ENCODE measurements at regions not wholly inside any gene's neighbourhood (a gene's known extent, or its start where the extent isn't known, plus 50 kb on each side); places are given as distances from the start of the nearest gene placed in this dataset.
A peak's percentile ranks its signal among the peaks of the same experiment; 100 is the strongest.

GRCh38 chr9:105911104-105911911 is 217.0 kb downstream of the TMEM38B start:
- POLR2A ChIA-PET, result no interaction called here
- Mint-ChIP-seq H3K9me3 (peaks cover 21% of the 10 kb centered on the region), H3K36me3 (peaks cover 12% of the 10 kb centered on the region; the same call in 1 of the 2 replicates), H3K27ac (peak overlapping the region; percentile 99), H3K27me3 (ENCODE audit: low read depth) (no peaks in the 10 kb centered on the region; the same call in 1 of the 2 replicates), H3K4me3 (peak overlapping the region; percentile 45; the same call in 1 of the 2 replicates), H3K4me1 (peaks cover 66% of the 10 kb centered on the region)
- DNase-seq (ENCODE audit: low spot score), result no peak
- CTCF ChIA-PET, result interaction anchor here (0.7 to 1.0 kb wide), 2 partner anchors 30 to 373 kb away, joined by 3 to 4 read pairs; no protein-coding TSS in a partner anchor
- peak; percentile 86 for ATAC-seq
- TF ChIP-seq MAX (CRISPR knock-in tag; IDR thresholded peaks at IDR 0.05), result no peak
- peak; percentile 99 for TF ChIP-seq TEAD1 (CRISPR knock-in tag; IDR thresholded peaks at IDR 0.05)
- no peak for TF ChIP-seq ZNF671 (CRISPR knock-in tag; IDR thresholded peaks at IDR 0.05)
- peak; percentile 88; the same call in 1 of the 2 replicates for TF ChIP-seq TEAD4 (CRISPR knock-in tag; IDR thresholded peaks at IDR 0.05)
- no peak for TF ChIP-seq GRHL2 (CRISPR knock-in tag; IDR thresholded peaks at IDR 0.05; ENCODE audit: insufficient replicate concordance, severe bottlenecking)
- peak; percentile 55; the same call in 1 of the 2 replicates for TF ChIP-seq ZNF423 (CRISPR knock-in tag; IDR thresholded peaks at IDR 0.05)
- no peak for TF ChIP-seq NFE2L1 (CRISPR knock-in tag; IDR thresholded peaks at IDR 0.05)
- TF ChIP-seq USF1 (CRISPR knock-in tag; IDR thresholded peaks at IDR 0.05), result no peak
- TF ChIP-seq ZNF317 (CRISPR knock-in tag; IDR thresholded peaks at IDR 0.05; ENCODE audit: borderline replicate concordance, low read depth), result no peak
- no peak for TF ChIP-seq ZSCAN18 (CRISPR knock-in tag; IDR thresholded peaks at IDR 0.05)
- TF ChIP-seq ERG (CRISPR knock-in tag; IDR thresholded peaks at IDR 0.05), result no peak
- no peak for TF ChIP-seq ZMAT4 (CRISPR knock-in tag; IDR thresholded peaks at IDR 0.05)
- no peak for TF ChIP-seq SMAD3 (CRISPR knock-in tag; IDR thresholded peaks at IDR 0.05; ENCODE audit: borderline replicate concordance)
- TF ChIP-seq PREB (CRISPR knock-in tag; IDR thresholded peaks at IDR 0.05; ENCODE audit: borderline replicate concordance), result no peak
- TF ChIP-seq FOXK1 (CRISPR knock-in tag; IDR thresholded peaks at IDR 0.05), result no peak
- TF ChIP-seq STAT6 (CRISPR knock-in tag; conservative IDR thresholded peaks at IDR 0.05; ENCODE audit: low read depth), result no peak
- TF ChIP-seq NFYB (CRISPR knock-in tag; conservative IDR thresholded peaks at IDR 0.05; ENCODE audit: low read depth), result no peak
- no peak for TF ChIP-seq ESRRA (CRISPR knock-in tag; IDR thresholded peaks at IDR 0.05; ENCODE audit: borderline replicate concordance)
- no peak for TF ChIP-seq SMAD4 (CRISPR knock-in tag; IDR thresholded peaks at IDR 0.05)
- TF ChIP-seq USF2 (CRISPR knock-in tag; IDR thresholded peaks at IDR 0.05), result no peak
- TF ChIP-seq ARID4B (CRISPR knock-in tag; IDR thresholded peaks at IDR 0.05; ENCODE audit: borderline replicate concordance), result no peak

All from WTC11 (cell line).